GM23248 (cell line): ENCODE measurements at regions not wholly inside any gene's neighbourhood (a gene's known extent, or its start where the extent isn't known, plus 50 kb on each side); places are given as distances from the start of the nearest gene placed in this dataset.

Experiments used
- EZH2 ChIP-seq: fragments of 200-600 bp; sonication (generic); IDR thresholded peaks from 2 replicates; pipeline ENCODE4 v1.6.1; 2018; ENCODE audit warnings: antibody characterized with exemption, mild to moderate bottlenecking; ENCODE audit not compliant: insufficient read depth, poor library complexity, severe bottlenecking
- EZH2phosphoT487 ChIP-seq: fragments of 200-600 bp; sonication (generic); IDR thresholded peaks from 2 replicates; pipeline ENCODE4 v1.6.1; 2018; ENCODE audit warnings: antibody characterized with exemption, moderate library complexity, mild to moderate bottlenecking, low read depth; ENCODE audit not compliant: insufficient read depth

- TF ChIP-seq EZH2 (no peak), EZH2phosphoT487 (no peak)
These were observed 89.8 kb upstream of the CYRIA start for GRCh38 chr2:16755442-16755841.
